Stimulated activated CD8-positive, alpha-beta memory T cell treated with anti-CD3 and anti-CD28 coated beads, Interleukin-7, amount 100 ng/mL, for 48 hours (primary cell): ENCODE measurements at regions not wholly inside any gene's neighbourhood (a gene's known extent, or its start where the extent isn't known, plus 50 kb on each side); places are given as distances from the start of the nearest gene placed in this dataset.
"Not testable (repeated sequence)": the region's sequence is repeated elsewhere in the genome, so short reads cannot be mapped to it uniquely, and the experiment has no call there.

Source experiments
- DNase-seq, 2 donors: peaks; one replicate each; pipeline ENCODE4 v3.0.0-alpha.2; 2020; ENCODE audit warnings: low read depth in 1 of 2; ENCODE audit errors: extremely low read depth in 1 of 2

DNA sequence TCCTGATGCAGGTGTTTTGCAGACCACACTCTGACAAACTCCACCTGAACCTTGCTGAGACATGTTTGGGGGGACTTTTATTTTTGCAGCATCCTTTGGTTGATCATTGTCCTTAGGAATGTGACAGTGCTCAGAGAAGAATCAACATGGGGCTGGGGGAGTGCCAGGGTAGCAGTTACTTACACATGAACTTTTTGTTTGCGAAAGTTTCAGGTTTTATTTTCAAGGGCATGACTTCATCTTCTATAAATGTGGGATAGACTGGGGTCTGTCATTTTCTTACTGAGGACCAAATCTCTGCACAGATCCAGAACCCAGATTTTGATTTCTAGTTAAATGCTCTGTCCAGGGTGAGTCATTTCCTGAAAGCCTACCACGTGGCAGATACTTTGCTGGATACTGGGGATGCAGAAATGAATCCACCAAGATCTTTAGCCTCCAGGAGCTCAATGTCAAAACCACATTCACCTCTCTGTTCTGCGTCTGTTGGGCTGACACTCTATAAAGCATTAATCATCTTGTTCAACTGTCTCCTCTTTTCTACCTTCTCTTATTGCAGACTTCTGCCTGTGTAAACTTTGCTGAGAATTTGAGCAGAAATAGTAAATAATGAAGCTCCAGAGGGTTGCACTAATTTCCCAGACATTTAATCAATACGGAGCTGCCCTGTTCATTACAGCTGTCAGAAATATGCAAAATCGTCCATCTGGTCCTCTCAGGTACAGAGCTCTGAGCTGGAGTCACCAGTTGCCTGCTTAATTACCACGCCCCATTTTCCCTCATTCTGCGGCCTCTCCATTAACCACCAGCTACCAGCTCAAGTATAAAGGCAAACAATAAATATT lies 387.9 kb downstream of the MIAT start:
- no peak for DNase-seq

DNA sequence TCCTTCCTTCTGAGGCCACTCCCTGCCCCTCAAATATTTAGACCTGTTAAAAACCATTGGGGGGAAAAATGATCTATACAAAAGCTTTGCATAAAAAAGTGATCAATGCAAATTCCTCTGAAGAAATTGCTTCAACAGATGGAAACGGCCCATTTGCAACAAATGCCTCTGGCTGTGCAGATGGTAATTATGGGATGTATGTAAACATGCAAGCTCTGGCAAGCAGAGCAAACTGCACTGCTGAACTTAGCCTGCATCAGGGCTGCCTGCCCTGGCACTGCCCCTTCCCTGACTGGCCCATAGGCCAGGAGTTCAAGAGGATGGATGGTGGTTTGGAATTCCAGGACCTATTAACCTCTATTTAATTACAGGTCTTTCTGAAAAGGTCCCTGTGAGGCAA lies 388.7 kb downstream of the MIAT start:
- no peak for DNase-seq

DNA sequence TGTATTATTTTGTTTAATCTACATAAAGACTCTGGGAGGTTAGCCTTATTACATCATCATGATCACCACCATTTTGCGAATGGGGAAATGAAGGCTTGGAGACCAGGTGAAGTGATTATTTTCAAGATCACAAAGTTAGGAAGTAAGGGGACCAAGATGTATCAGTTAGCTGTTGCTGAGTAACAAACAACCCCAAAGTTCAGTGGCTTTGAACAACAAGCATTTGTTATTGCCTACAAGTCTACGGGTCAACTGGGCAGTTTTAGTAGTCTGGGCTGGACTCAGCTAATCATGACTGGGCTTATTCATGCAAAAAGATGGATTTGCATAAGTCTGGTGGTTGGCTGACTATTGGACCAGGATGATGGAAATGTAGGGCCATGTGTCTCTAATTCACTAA lies 389.2 kb downstream of the MIAT start:
- DNase-seq, result no peak

DNA sequence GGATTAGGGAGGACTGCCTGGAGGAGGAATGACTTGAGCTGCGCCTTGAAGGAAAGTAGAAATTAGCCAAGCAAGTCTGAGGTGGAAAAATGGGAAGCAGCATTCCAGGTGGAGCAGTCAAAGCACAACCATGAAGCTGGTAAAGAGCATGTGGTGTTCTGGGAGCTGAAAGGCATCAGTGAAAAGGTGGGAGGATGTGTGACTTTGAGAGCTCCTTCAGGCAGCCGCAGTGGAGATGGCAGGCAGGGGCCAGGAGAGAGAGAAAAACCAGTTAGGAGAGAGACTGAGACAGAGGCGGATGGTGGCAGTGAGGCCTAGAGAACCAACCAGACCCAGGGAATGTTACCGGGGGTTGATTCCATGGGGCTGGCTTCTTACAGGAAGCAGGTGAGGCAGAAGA lies 393.4 kb downstream of the MIAT start:
- no peak for DNase-seq

DNA sequence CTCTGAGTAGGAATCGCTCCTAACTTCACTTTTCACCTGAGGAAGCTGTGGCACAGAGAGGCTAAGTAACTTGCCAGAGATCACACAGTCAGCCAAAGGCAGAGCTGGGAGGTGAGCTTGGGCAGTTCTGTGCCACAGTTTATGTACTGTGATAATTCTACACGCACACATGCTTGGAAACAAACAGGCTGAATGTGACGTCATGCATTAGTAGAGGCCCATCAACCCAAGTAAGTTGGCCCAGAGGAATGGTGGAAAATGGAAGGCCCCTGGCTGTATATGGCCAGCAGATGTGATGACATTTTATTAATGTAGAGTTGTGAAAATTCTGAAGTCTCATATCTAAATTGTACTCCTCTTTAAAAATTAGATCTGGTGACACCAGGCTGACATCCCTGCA lies 394.0 kb downstream of the MIAT start:
- no peak for DNase-seq

DNA sequence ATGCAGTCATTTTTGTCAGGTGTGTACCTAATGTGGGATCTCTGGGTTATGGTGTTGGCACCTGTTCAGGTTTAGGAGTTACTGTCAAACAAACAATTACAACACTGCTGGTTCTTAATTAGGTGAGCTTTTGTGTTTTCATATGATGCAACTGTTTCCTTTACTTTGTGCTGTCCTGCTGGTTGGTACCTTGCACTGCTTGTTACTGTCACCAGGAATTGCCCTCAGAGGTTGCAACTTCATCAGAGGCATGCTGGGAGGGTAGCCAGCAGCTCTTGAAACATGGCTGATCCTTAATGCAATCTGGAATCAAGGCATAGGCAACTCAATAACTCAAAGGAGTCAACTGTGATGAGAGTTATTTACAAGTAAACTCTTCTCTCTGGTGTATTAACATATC lies 400.3 kb downstream of the MIAT start:
- DNase-seq, result no peak

DNA sequence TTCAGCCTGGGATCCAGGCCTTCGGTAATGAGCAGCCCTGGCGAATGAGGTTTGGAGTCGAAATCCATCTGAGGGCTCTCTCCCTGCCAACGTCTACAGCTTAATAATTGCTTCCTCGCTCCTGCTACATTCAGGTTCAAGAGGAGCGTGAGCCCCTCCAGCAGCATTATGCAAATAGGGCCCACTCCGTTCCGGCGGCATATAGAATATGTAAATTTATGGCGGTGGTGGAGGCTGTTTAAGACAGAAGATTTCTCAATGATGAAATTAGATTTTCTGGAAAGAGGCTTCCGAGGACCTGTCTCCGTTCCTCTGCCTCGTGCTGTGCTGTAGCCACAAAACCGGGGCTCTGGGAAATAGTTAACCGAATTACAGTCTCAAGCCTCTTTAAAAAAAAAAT lies 402.8 kb downstream of the MIAT start:
- DNase-seq, result no peak

DNA sequence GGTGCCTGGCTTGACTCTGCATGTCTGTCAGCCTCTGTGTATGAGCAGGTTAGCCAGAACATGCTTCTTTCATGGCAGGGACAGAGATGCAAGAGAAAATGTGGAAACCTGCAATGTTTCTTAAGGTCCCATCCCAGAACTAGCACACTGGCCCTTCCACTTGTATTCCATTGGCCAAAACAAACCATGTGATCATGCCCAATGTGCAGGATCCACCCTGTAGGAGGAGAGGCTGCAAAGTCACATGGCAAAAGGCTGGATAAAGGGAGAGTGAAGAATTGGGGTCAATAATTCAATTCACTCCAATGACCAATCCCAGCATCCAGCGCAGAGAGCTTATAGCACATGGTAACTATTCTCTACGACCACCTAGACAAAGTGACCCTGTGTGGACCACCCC lies 405.5 kb downstream of the MIAT start:
- no peak for DNase-seq

DNA sequence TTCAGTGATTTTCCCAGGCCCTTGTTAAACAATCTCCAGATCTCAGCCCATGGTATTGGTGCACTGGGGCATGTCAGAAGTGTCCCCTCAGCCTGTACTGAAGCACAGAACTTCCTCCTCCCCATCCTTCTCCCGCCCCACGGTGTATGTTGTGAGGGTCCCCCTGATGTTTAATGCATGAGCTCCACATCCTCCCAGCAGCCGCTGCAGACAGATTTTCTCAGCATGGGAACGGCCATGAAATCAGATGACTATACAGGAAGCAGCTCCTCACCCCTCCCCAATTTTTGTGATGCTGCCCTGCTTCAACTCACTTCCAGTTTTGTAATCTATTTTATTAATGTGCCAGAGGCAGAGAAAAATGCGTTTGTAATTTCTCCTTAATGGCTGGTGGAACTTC lies 406.0 kb downstream of the MIAT start:
- DNase-seq, result no peak

DNA sequence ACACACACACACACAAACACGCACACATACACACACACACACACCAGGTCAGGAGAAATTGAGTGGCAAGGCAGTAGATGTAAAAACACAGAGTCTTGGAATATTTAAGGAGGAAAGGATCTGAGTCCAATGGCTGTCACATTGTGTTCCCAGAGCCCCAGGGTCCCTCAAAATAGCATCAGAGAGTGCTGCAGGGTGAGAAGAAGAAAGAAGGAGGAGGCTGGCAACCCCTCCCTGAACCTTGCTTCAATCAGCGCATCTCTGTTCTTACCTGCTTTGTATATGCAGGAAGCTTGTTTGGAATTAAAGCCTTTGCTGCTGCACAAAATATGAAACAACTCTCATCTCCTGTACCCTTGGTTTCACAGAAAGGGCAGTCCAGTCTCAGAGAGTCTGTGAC lies 406.5 kb downstream of the MIAT start:
- DNase-seq, result no peak

DNA sequence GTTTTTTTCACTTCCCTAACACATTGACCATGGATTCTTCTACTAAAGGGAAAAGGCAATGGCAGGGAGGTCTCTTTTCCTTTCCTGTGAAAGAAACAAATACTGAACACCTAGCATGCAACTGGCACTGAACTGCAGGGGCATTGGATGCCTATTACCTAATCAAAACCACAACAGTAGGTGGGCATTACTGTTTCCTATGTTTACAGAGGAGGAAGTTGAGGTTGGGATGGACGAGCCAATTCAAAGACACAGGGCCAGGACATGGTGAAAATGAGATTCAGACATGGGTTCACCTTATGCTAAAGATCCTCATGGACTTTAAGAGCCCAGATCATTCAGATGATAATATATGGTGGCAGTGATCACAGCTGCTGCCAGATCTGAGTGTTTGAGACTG lies 407.0 kb downstream of the MIAT start:
- no peak for DNase-seq

DNA sequence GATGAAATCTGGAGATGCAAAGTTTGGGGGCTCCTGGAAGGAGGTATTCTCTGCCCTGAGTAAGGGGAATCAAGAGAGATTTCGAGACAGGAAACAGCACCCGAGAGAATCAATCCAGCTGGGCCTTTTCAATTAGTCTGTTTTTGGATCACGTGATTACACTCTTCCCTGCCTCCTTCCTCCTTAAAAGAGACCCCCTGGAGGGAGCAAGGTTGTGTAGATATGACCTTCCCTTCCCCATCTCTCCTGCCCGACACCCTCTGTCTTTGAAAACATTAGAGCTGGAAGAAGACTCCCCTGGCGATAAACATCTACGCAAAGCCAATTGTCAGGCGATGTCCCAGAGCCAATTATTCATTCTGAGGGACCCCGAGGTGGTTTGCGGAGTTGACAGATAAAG lies 407.9 kb downstream of the MIAT start:
- no peak for DNase-seq

DNA sequence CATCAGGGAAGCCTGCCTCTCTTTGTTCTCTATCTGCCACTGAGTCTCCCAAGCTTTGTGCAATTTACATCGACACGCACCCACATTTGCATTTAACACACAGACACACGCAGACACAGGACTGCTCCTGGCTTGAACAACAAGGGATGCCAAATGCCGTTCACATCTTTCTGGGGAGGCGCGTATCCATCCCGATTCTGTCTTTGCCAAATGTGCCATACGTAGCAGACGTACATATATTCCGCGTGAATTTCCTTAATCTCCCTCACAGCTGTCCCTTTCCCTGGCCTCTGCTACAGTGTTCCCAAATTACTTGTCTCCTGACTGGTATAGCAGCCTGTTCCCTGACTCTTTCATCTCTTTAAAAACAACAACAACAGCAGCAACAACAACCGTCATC lies 409.5 kb downstream of the MIAT start:
- DNase-seq, result no peak

DNA sequence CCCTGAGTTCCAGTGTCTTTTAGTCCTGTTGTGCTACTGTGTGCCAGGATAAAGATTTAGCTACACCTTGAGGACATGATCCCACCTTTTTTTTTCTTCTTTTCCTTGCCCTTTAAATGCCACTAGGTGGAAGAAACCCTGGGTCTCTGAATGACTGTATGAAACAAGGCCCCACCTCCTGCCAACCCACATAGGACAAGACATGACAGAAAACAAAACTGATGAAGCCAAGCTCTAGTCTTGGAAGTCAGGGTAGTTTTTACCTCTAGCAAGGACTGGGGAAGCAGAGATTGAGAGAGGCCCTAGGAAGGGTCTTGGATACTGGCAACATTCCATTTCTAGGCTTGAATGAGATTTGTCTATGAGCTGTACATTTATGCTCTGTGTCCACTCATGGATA lies 410.7 kb downstream of the MIAT start:
- no peak for DNase-seq

DNA sequence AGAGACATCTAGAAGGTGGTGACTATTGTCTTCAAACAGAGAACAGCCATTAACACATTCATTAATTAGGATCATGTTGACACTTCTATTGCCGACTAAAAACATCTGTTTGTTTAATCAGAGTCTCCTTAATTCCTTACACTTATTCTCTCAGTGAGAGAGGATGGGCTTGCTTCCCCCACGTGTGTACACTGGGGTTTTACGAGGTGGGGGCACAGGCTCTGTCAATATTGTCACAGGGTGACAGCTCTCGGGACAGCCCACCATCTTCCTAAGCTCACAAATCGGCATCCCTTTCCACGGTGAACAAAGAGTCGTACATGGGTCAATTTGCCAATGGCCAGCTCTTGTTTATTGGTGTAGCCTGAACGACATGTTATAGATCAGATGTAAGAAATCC lies 413.2 kb downstream of the MIAT start:
- no peak for DNase-seq

DNA sequence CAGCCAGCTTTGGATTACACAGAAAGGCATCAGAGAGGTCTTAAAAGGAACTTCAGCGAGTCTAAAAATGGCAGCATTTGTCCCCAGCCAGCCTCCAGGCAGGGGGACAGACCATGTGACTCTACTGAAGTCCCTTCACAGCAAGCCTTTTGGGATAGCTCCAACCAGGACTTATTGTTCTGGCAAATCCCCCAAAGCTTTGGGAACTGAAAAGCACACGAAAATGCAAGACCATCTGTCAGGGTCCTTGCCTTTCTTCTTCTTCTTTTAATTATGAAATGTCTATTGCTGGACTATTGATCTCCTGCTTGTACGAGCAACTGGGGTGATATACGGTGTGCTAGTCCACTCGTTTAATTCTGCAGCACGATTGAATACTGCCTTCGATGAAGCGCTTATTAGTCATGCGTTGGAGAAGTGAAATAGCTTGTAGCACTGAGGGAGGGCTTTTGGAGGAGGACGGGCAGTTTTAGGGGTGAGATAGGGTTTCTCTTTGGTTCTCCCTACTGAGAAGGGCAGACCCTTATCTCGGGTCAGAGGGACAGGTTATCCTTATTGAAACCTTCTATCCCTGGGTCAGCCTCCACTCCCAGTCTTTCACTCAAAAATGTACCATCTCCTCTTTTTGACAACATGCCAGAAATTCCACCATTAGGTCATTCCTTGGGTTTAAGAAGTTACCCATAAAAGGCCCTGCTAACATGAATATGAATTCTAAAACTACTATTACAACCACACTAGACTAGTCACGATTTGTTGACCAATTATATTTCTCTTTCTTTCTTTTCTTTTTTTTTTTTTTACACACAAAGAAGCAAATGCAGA lies 416.4 kb downstream of the MIAT start:
- no peak for DNase-seq

DNA sequence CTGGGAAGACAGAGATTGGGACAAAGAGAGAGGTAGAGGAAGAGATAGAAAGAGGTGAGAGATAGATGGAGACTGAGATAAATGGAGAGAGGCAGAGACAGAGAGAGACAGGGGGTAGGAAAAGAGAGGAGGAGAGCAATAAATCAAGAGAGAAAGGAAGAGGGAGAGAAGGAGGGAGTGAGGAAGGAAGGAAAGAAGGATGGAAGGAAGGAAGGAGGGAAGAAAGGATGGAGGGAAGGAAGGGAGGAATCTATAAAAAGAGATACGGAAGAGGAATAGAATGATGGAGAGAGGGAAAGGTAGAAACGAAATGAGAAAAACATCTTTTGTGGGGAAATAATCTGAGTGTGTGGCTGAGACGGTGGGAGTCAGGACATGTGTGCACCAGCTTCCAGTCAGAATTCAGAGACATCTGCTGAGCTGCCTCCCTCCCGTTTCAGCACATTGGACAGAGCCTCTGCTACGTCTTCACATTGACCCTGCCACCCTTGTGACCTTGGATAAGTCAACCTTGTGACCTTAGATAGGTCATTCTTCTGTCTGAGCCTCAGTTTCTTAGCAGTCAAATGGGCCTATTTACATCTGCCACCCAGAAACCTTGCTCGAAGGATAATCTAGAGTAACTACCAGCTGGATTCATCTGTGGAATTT lies 417.8 kb downstream of the MIAT start:
- no peak for DNase-seq

DNA sequence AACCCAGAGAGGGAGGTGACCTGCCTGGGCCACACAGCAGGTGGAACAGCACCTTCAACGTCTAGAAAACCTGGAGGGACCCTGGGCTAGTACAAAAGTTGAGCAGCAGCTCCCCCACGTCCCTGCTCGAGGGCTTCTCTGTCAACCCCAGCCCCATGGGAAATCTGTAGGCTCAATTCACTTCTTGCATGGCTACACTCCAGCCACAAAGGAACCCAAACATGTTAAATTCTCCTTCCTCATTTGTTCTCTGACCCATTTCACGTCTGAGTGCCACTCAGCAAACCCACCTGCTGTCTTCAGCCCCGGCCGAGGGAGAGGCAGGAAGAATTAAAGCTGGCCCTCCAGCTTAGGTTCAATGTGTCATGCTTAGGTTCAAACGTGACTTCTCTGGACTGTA lies 418.5 kb downstream of the MIAT start:
- DNase-seq, result no peak

DNA sequence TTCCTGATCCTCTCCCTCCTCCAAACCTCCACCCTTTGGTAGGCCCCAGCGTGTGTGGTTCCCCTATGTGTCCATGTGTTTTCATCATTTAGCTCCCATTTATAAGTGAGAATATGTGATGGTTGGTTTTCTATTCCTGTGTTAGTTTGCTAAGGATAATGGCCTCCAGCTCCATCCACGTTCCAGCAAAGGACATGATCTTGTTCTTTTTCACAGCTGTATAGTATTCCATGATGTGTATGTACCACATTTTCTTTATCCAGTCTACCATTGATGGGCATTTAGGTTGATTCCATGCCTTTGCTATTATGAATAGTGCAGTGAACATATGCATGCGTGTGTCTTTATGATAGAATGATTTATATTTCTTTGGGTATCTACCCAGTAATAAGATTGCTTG lies 420.7 kb downstream of the MIAT start:
- not testable (repeated sequence) for DNase-seq

DNA sequence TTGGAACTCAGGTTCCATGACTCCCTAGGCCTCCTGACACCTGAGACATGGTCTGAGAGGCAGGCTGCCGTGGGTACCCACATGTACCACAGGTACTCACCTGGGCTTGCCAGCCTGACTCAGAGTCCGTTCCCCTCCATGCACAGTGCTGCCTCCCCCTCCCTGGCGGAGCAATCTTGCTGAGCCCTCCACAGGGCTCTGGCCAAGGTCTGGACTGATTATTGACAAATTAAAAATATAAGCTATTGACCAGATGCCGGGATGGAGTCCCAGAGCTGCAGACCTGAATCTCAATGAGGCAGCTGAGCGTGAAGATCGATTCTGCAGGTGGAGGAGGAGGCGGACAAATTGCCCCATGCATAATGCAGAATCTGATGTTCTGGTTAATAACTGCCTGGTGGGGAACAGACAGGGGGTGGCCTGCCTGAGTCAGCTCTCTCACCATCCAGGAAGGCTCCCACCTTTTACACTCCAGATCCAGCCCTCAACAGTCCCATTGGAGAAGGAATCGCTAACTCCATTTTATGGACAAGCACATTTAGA lies 422.7 kb downstream of the MIAT start:
- DNase-seq, result no peak

DNA sequence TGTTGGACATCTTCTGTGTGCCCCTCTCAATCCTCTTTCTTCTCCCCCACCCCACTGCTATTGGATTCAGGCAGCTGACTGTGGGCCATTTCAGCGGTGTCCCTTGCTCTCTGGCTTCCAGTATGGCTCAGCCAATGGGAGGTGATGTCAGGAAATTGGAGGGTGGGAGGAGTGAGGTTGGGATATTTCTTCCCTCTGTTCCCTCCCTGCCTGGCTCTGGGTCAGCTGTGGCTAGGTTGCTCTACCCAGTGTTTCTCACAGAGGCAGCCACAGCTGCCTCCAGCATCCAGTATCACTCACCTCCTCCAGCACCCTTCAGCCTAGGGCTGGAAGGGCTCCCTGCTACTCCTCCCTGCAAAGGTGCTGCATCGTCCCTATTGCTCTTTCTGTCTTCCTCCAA lies 423.5 kb downstream of the MIAT start:
- no peak for DNase-seq

DNA sequence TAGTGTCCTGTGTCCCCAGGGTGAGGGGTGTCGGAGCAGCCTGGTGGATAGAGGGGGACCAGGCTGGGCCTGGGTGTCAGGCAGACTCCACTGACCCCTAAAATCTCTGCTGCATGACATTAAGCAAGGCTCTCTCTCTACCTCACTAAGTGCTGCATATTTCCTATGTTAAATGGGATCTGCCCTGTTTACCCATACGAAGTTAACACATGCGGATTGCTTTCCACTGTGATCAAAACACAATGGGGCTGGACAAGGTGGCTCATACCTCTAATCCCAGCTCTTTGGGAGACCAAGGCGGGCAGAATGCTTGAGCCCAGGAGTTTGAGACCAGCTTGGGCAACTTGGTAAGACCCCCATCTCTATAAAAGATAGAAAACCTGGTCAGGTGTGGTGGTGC lies 426.2 kb downstream of the MIAT start:
- no peak for DNase-seq
